ENCODE measurements at regions not wholly inside any gene's neighbourhood (a gene's known extent, or its start where the extent isn't known, plus 50 kb on each side); places are given as distances from the start of the nearest gene placed in this dataset.

DNA sequence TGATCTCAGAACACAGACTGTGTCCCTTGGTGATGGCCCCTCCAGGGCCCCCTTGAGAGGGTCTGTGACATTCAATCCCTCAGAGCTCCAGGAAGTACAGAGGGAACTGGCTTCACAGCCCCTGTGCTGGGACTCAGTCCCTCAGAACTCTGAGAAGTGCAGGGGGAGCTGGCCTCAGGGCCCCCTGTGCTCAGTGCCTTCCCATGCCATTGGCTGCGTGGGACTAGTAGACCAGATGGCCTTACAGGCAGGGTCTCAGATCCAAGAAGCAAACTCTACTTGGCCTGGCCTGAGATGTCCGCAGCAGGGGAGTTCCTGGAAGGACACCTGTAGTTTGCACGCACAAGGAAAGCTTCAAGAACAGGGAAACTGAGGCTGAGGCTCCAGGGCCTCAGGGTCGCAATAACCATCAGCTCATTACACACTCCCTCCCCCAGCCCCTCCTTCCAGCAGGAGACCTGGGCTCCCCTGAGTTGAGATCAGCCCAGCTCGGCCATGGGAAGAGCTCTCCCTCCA lies 138.4 kb downstream of the BRD1 start:
- no peak overlapping the region for H3K4me3 Mint-ChIP-seq
- POLR2A ChIA-PET = no interaction called here
- Histone ChIP-seq H3K27me3 (replicated peaks in 1 of 2; ENCODE audit: control insufficient read depth in 2 of 2, extremely low read depth in 1 of 2, insufficient read depth in 2 of 2, low read length in 1 of 2) (peaks cover 0 to 79% of the 10 kb centered on the region in 2 experiments), H3K4me1 (ENCODE audit: control insufficient read depth in 1 of 2, extremely low read depth in 1 of 2, insufficient read depth in 2 of 2, low read length in 2 of 2) (peaks cover 0 to 10% of the 10 kb centered on the region in 2 experiments), H3K27ac (ENCODE audit: low read length) (no peak overlapping the region), H3K36me3 (ENCODE audit: control insufficient read depth in 2 of 2, extremely low read depth in 1 of 2, insufficient read depth in 1 of 2, low read length in 1 of 2) (no peaks in the 10 kb centered on the region), H3K9me3 (no peaks in the 10 kb centered on the region), H3K4me3 (ENCODE audit: control insufficient read depth in 1 of 2, extremely low read depth in 1 of 2, low read length in 1 of 2) (no peak overlapping the region)
- no peak for ATAC-seq (replicated peaks in 1 of 4)
- DNase-seq = no peak
- no peaks in the 10 kb centered on the region for H3K36me3 Mint-ChIP-seq
- peaks cover 5 to 11% (median 7%) of the 10 kb centered on the region in 3 donors for H3K4me1 Mint-ChIP-seq
- 84% methylated on average over 5 of the region's 5 CpGs for WGBS (ENCODE audit: insufficient coverage)
- CTCF ChIA-PET = no interaction called here
- no peaks in the 10 kb centered on the region for H3K9me3 Mint-ChIP-seq
- peaks cover 3 to 18% of the 10 kb centered on the region in 2 donors for H3K27me3 Mint-ChIP-seq
- no peak overlapping the region for H3K27ac Mint-ChIP-seq

DNA sequence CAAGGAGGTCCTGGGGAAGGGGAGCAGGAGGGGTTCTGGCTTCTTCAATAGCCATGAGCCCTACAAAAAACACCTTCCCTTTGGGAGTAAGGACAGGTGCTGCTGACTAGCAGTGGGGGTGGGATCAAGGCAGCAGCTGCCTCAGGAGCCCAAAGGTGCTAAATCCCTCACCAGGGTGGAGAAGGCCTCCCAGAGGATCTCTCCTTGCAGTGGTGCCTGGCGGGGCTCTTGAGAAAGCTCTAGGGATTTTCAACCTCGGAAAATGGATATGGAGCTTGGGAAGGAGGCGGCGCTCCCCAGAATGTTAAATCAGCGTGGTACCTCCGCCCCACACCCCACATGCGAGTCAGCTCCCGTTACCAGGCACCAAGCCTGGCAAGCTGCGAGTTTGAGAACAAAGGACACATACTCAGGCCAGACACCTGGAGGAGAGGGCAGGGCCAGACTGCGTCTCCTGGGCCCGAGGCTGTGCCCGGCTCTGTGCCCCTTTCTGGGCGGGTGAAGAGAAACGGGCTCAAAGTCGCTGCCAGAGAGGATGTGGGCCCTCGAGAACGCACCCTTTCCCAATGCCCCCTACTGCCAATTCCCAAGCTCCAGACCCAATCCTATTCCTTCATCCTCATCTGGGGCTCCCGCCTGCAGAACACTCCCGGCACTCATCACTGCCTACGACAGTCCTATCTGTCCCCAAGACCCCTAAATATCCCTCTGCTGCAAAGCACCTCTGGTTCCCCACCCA lies 139.0 kb downstream of the BRD1 start:
- H3K9me3 ChIP-seq = no peaks in the 10 kb centered on the region
- CTCF ChIA-PET = no interaction called here
- Mint-ChIP-seq H3K4me3 (no peak overlapping the region), H3K27me3 (peaks cover 3 to 18% of the 10 kb centered on the region in 2 donors), H3K27ac (no peak overlapping the region), H3K9me3 (no peaks in the 10 kb centered on the region), H3K4me1 (peaks cover 5 to 11% (median 7%) of the 10 kb centered on the region in 3 donors), H3K36me3 (no peaks in the 10 kb centered on the region)
- H3K27me3 ChIP-seq (replicated peaks in 1 of 2; ENCODE audit: control insufficient read depth in 2 of 2, extremely low read depth in 1 of 2, insufficient read depth in 2 of 2, low read length in 1 of 2) = peaks cover 0 to 74% of the 10 kb centered on the region in 2 experiments
- H3K4me1 ChIP-seq (ENCODE audit: control insufficient read depth in 1 of 2, extremely low read depth in 1 of 2, insufficient read depth in 2 of 2, low read length in 2 of 2) = peaks cover 0 to 10% of the 10 kb centered on the region in 2 experiments
- DNase-seq = peak in 1 of 35 experiments; percentile 14
- POLR2A ChIA-PET = no interaction called here
- no peak for ATAC-seq (replicated peaks in 1 of 4)
- WGBS (ENCODE audit: insufficient coverage) = 82% methylated on average over 18 of the region's 20 CpGs
- no peaks in the 10 kb centered on the region for H3K36me3 ChIP-seq (ENCODE audit: control insufficient read depth in 2 of 2, extremely low read depth in 1 of 2, insufficient read depth in 1 of 2, low read length in 1 of 2)
- no peak overlapping the region for H3K27ac ChIP-seq (ENCODE audit: low read length)
- no peak overlapping the region for H3K4me3 ChIP-seq (ENCODE audit: control insufficient read depth in 1 of 2, extremely low read depth in 1 of 2, low read length in 1 of 2)

DNA sequence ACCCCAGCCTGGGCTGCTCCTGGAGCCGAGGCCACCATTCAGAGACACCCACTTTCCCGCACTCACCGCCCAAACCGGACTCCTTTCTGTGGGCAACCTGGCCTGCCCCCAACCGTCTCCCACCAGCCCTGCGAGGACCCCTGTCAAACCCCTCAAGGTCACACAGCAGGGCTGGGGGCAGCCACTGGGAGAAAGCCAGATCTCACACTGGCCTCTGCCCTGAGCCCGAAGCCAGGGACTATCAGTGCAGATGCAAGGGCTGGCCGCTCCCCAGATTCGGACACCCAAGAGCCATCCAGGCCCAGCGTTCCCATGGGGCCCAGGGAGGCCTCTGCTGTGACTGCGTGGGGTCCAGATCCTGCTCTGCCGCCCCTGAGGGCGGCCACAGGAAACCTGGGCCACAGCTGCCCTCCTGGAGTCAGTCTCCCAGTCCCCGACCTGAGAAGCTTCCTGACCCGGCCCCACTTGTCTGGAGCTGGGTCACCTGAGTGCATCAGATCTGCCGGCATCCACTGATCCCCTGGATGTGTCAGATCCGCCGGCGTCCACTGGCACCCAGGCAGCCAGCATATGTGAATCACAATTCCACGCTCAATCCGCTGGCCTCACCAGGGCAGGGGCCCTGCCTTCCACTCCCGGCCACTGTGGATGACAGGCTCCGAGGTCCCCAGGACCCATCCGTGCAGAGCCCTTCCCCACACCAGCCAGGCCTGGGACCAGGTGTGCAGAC lies 139.7 kb downstream of the BRD1 start:
- H3K36me3 ChIP-seq (ENCODE audit: control insufficient read depth in 2 of 2, extremely low read depth in 1 of 2, insufficient read depth in 1 of 2, low read length in 1 of 2) = no peaks in the 10 kb centered on the region
- CTCF ChIA-PET = no interaction called here
- DNase-seq = peak in 1 of 35 experiments; percentile 17
- H3K4me1 Mint-ChIP-seq = peaks cover 4 to 8% (median 5%) of the 10 kb centered on the region in 3 donors
- peaks cover 0 to 5% of the 10 kb centered on the region in 2 experiments for H3K4me1 ChIP-seq (ENCODE audit: control insufficient read depth in 1 of 2, extremely low read depth in 1 of 2, insufficient read depth in 2 of 2, low read length in 2 of 2)
- WGBS (ENCODE audit: insufficient coverage) = 86% methylated on average over 21 of the region's 24 CpGs
- H3K27ac Mint-ChIP-seq = no peak overlapping the region
- POLR2A ChIA-PET = no interaction called here
- no peak overlapping the region for H3K4me3 ChIP-seq (ENCODE audit: control insufficient read depth in 1 of 2, extremely low read depth in 1 of 2, low read length in 1 of 2)
- no peak for ATAC-seq (replicated peaks in 1 of 4)
- no peaks in the 10 kb centered on the region for H3K36me3 Mint-ChIP-seq
- H3K4me3 Mint-ChIP-seq = no peak overlapping the region
- no peaks in the 10 kb centered on the region for H3K9me3 ChIP-seq
- peaks cover 0 to 4% (median 0%) of the 10 kb centered on the region in 3 donors for H3K9me3 Mint-ChIP-seq
- peaks cover 0 to 68% of the 10 kb centered on the region in 2 experiments for H3K27me3 ChIP-seq (replicated peaks in 1 of 2; ENCODE audit: control insufficient read depth in 2 of 2, extremely low read depth in 1 of 2, insufficient read depth in 2 of 2, low read length in 1 of 2)
- no peak overlapping the region for H3K27ac ChIP-seq (ENCODE audit: low read length)
- H3K27me3 Mint-ChIP-seq = peaks cover 6 to 20% of the 10 kb centered on the region in 2 donors

DNA sequence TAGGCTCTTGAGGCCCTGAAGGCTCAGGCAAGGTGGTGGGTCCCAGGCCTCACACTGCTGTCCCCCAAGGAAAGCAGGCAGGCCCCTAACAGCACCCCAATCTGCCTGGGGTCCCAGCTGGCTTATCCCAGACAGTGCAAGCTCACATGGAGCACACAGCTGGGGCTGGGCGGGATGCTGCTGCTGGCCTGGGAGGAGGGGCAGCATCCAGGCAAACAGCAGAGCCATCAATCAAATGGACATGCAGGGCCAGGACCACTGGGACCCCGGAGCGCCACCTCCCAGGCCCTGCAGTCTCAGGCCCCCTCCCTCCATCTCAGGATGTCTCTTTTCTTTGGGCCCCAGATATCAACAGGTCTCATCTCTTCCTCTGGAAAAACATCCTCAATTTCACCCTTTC lies 140.3 kb downstream of the BRD1 start:
- no peak overlapping the region for H3K4me3 Mint-ChIP-seq
- 86% methylated on average over 3 of the region's 3 CpGs for WGBS (ENCODE audit: insufficient coverage)
- Histone ChIP-seq H3K4me3 (ENCODE audit: control insufficient read depth in 1 of 2, extremely low read depth in 1 of 2, low read length in 1 of 2) (no peak overlapping the region), H3K27me3 (replicated peaks in 1 of 2; ENCODE audit: control insufficient read depth in 2 of 2, extremely low read depth in 1 of 2, insufficient read depth in 2 of 2, low read length in 1 of 2) (peaks cover 0 to 62% of the 10 kb centered on the region in 2 experiments), H3K27ac (ENCODE audit: low read length) (no peak overlapping the region), H3K4me1 (ENCODE audit: control insufficient read depth in 1 of 2, extremely low read depth in 1 of 2, insufficient read depth in 2 of 2, low read length in 2 of 2) (no peaks in the 10 kb centered on the region), H3K36me3 (ENCODE audit: control insufficient read depth in 2 of 2, extremely low read depth in 1 of 2, insufficient read depth in 1 of 2, low read length in 1 of 2) (no peaks in the 10 kb centered on the region), H3K9me3 (no peaks in the 10 kb centered on the region)
- ATAC-seq (replicated peaks in 1 of 4) (no peak), DNase-seq (no peak)
- POLR2A ChIA-PET = no interaction called here
- no peaks in the 10 kb centered on the region for H3K36me3 Mint-ChIP-seq
- H3K4me1 Mint-ChIP-seq = peaks cover 2 to 4% (median 2%) of the 10 kb centered on the region in 3 donors
- CTCF ChIA-PET = no interaction called here
- peaks cover 0 to 4% (median 0%) of the 10 kb centered on the region in 3 donors for H3K9me3 Mint-ChIP-seq
- peaks cover 6 to 20% of the 10 kb centered on the region in 2 donors for H3K27me3 Mint-ChIP-seq
- no peak overlapping the region for H3K27ac Mint-ChIP-seq

DNA sequence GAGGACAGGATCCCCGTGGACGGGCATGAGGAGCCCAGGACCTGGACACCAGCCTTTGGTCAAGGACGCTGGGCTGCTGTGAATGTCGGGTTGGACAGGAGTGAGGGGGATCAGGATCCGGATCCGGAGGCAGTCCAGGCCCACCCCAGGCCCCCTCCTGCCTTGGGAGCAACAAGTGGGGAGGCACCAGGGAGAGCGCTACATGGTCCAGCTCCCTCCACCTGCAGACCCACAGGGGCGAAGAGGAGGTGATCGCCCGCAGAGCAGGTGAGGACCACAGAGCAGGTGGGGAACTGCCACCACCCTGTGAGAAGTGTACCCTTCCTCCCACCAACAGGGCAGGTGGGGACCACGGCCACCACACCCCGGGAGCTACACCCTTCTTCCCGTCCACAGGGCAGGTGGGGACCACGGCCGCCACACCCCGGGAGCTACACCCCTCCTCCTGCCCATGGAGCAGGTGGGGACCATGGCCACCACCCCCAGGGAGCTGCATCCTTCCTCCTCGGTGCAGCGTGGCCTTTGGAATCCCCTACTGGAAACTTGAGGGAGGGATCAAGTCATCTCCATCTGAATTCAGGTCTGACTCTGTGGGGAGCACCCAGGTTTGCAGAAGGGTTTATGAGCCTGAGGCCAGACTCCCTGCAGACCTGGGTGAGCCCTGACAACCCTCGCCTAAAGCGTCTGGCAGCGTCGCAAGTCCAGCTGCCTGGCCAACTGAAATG lies 141.0 kb downstream of the BRD1 start:
- Mint-ChIP-seq H3K27me3 (peaks cover 6 to 20% of the 10 kb centered on the region in 2 donors), H3K4me1 (no peaks in the 10 kb centered on the region), H3K36me3 (no peaks in the 10 kb centered on the region), H3K27ac (no peak overlapping the region), H3K9me3 (peaks cover 0 to 4% (median 0%) of the 10 kb centered on the region in 3 donors), H3K4me3 (no peak overlapping the region)
- Histone ChIP-seq H3K9me3 (no peaks in the 10 kb centered on the region), H3K4me1 (ENCODE audit: control insufficient read depth in 1 of 2, extremely low read depth in 1 of 2, insufficient read depth in 2 of 2, low read length in 2 of 2) (no peaks in the 10 kb centered on the region), H3K4me3 (ENCODE audit: control insufficient read depth in 1 of 2, extremely low read depth in 1 of 2, low read length in 1 of 2) (no peak overlapping the region), H3K36me3 (ENCODE audit: control insufficient read depth in 2 of 2, extremely low read depth in 1 of 2, insufficient read depth in 1 of 2, low read length in 1 of 2) (no peaks in the 10 kb centered on the region), H3K27me3 (replicated peaks in 1 of 2; ENCODE audit: control insufficient read depth in 2 of 2, extremely low read depth in 1 of 2, insufficient read depth in 2 of 2, low read length in 1 of 2) (peaks cover 0 to 62% of the 10 kb centered on the region in 2 experiments), H3K27ac (ENCODE audit: low read length) (no peak overlapping the region)
- WGBS (ENCODE audit: insufficient coverage) = 94% methylated on average over 18 of the region's 22 CpGs
- no peak for ATAC-seq (replicated peaks in 1 of 4)
- POLR2A ChIA-PET = no interaction called here
- CTCF ChIA-PET = no interaction called here
- DNase-seq = no peak

DNA sequence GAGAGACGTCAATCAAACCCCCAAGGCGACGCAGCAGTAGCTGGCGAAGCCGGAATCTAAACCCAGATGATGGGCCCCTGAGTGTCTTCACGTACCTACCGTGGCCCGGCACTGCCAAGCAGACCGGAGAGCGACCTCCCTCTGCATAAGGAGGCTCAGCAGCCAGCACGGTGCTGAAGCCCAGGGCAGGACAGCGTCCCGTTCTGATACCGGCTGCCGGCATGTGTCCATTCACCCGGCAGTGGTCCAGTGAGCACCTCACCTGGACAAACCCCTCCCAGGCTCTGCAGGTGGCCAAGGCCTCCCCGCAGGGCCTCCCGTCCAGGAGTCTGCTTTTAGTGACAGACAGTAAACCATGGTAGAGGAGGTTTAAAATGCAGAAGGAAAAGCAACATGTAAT lies 142.0 kb downstream of the BRD1 start:
- H3K4me1 Mint-ChIP-seq = no peaks in the 10 kb centered on the region
- CTCF ChIA-PET = no interaction called here

More for the DNA sequence above, 142.0 kb downstream of the BRD1 start:
- POLR2A ChIA-PET = no interaction called here
- H3K27me3 ChIP-seq (replicated peaks in 1 of 2; ENCODE audit: control insufficient read depth in 2 of 2, extremely low read depth in 1 of 2, insufficient read depth in 2 of 2, low read length in 1 of 2) = peaks cover 0 to 56% of the 10 kb centered on the region in 2 experiments
- H3K36me3 ChIP-seq (ENCODE audit: control insufficient read depth in 2 of 2, extremely low read depth in 1 of 2, insufficient read depth in 1 of 2, low read length in 1 of 2) = no peaks in the 10 kb centered on the region
- H3K27ac ChIP-seq (ENCODE audit: low read length) = no peak overlapping the region
- no peak overlapping the region for H3K4me3 Mint-ChIP-seq
- no peak overlapping the region for H3K27ac Mint-ChIP-seq
- 87% methylated on average over 15 of the region's 18 CpGs for WGBS (ENCODE audit: insufficient coverage)
- ATAC-seq (replicated peaks in 1 of 4) = no peak
- DNase-seq = no peak
- H3K4me1 ChIP-seq (ENCODE audit: control insufficient read depth in 1 of 2, extremely low read depth in 1 of 2, insufficient read depth in 2 of 2, low read length in 2 of 2) = no peaks in the 10 kb centered on the region
- H3K36me3 Mint-ChIP-seq = no peaks in the 10 kb centered on the region
- H3K9me3 ChIP-seq = no peaks in the 10 kb centered on the region
- no peak overlapping the region for H3K4me3 ChIP-seq (ENCODE audit: control insufficient read depth in 1 of 2, extremely low read depth in 1 of 2, low read length in 1 of 2)
- H3K27me3 Mint-ChIP-seq = peaks cover 6 to 18% of the 10 kb centered on the region in 2 donors
- peaks cover 0 to 4% (median 0%) of the 10 kb centered on the region in 3 donors for H3K9me3 Mint-ChIP-seq

Data from T-cell (primary cell).